B cell (primary cell): ENCODE measurements at regions not wholly inside any gene's neighbourhood (a gene's known extent, or its start where the extent isn't known, plus 50 kb on each side); places are given as distances from the start of the nearest gene placed in this dataset.

Experiments used
- EZH2 ChIP-seq: IDR thresholded peaks from 2 replicates; pipeline ENCODE4 v1.6.1; 2012; ENCODE audit warnings: borderline replicate concordance, low read depth, mild to moderate bottlenecking, moderate library complexity, low read length; ENCODE audit not compliant: insufficient read depth, poor library complexity, severe bottlenecking
- TF ChIP-seq, protein P1 (sequence below): fragments of 200-600 bp; IDR thresholded peaks from one replicate; pipeline ENCODE4 v1.8.0; 2022; ENCODE audit warnings: antibody characterized with exemption, mild to moderate bottlenecking

DNA sequence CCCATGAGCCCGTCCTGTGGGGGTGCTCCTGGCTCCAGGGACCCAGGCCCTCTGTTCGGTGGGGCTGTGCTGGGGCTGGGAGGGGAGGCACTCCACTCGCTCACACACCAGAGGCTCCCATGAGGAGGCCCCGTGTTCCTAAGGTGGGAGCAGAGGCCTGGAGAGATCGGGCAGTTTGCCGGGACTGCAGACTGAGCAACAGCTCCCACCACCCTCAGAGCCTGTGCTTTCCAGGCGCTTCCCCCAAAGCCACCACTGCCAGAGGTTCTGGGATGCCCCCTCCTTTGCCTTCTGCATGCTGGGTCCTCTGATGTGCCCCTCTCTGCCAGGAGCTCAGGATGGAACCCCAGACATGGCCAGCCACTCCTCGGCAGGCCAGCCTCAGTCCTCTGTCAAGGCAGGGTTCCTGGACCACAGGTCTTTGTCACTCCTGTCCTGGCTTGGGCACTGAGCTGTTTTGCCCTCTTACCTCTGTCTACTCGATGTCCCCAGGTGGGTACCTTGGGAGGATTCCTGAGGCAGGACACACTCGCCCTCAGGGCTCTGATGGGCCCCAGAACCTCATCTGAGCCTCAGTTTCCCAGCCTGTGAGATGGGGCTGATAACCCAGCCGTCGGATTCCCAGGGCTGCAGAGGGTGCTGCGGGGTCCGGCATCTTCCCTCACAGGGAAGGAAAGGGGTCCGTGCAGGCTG lies 80.8 kb downstream of the TSPAN17 start:
- TF ChIP-seq, protein P1, sequence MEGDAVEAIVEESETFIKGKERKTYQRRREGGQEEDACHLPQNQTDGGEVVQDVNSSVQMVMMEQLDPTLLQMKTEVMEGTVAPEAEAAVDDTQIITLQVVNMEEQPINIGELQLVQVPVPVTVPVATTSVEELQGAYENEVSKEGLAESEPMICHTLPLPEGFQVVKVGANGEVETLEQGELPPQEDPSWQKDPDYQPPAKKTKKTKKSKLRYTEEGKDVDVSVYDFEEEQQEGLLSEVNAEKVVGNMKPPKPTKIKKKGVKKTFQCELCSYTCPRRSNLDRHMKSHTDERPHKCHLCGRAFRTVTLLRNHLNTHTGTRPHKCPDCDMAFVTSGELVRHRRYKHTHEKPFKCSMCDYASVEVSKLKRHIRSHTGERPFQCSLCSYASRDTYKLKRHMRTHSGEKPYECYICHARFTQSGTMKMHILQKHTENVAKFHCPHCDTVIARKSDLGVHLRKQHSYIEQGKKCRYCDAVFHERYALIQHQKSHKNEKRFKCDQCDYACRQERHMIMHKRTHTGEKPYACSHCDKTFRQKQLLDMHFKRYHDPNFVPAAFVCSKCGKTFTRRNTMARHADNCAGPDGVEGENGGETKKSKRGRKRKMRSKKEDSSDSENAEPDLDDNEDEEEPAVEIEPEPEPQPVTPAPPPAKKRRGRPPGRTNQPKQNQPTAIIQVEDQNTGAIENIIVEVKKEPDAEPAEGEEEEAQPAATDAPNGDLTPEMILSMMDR = no peak
- no peak for TF ChIP-seq EZH2
